Erythroblast (primary cell): ENCODE measurements at regions not wholly inside any gene's neighbourhood (a gene's known extent, or its start where the extent isn't known, plus 50 kb on each side); places are given as distances from the start of the nearest gene placed in this dataset.

Experiments used
- DNase-seq, 2 experiments: peaks; one replicate each; lab custom pipeline; 2025; lab: John Stamatoyannopoulos, UW
- GATA1 ChIP-seq: IDR thresholded peaks from 2 replicates; pipeline ENCODE4 v1.6.1; 2011; ENCODE audit warnings: low read depth, mild to moderate bottlenecking, control low read depth, low read length, moderate library complexity
- POLR2A ChIP-seq: IDR thresholded peaks from 2 replicates; pipeline ENCODE4 v1.6.1; 2011; ENCODE audit warnings: mild to moderate bottlenecking, low read length

- no peak for TF ChIP-seq POLR2A
- no peak for DNase-seq
Observed at GRCh38 chr22:47629273-47629711, 866.8 kb downstream of the TBC1D22A start.

- no peak for DNase-seq
- no peak for TF ChIP-seq GATA1
- no peak for TF ChIP-seq POLR2A
Observed at GRCh38 chr22:47628477-47629272, 866.2 kb downstream of the TBC1D22A start.

GRCh38 chr22:47627556-47628253 is 865.3 kb downstream of the TBC1D22A start:
- no peak for DNase-seq

GRCh38 chr22:47626428-47627390 is 864.3 kb downstream of the TBC1D22A start:
- TF ChIP-seq POLR2A (no peak), GATA1 (no peak)
- DNase-seq, result no peak

More at GRCh38 chr22:47627556-47628253, 865.3 kb downstream of the TBC1D22A start:
- TF ChIP-seq GATA1 (no peak), POLR2A (no peak)

GRCh38 chr22:47625531-47626427 is 863.3 kb downstream of the TBC1D22A start:
- no peak for TF ChIP-seq POLR2A
- no peak for DNase-seq

GRCh38 chr22:47625013-47625385 is 862.5 kb downstream of the TBC1D22A start:
- no peak for DNase-seq
- no peak for TF ChIP-seq POLR2A
- TF ChIP-seq GATA1, result no peak

GRCh38 chr22:47624252-47625012 is 862.0 kb downstream of the TBC1D22A start:
- TF ChIP-seq GATA1 (no peak), POLR2A (no peak)

GRCh38 chr22:47623763-47624148 is 861.3 kb downstream of the TBC1D22A start:
- no peak for DNase-seq
- TF ChIP-seq GATA1 (no peak), POLR2A (no peak)

More at GRCh38 chr22:47624252-47625012, 862.0 kb downstream of the TBC1D22A start:
- no peak for DNase-seq

- no peak for DNase-seq
- no peak for TF ChIP-seq GATA1
- TF ChIP-seq POLR2A, result no peak
Observed at GRCh38 chr22:47623066-47623762, 860.8 kb downstream of the TBC1D22A start.

GRCh38 chr22:47622541-47622940 is 860.1 kb downstream of the TBC1D22A start:
- TF ChIP-seq POLR2A (no peak), GATA1 (no peak)
- DNase-seq, result no peak

- no peak for TF ChIP-seq GATA1
- TF ChIP-seq POLR2A, result no peak
- DNase-seq, result no peak
Observed at GRCh38 chr22:47621253-47621652, 858.8 kb downstream of the TBC1D22A start.

GRCh38 chr22:47620391-47620790 is 857.9 kb downstream of the TBC1D22A start:
- no peak for DNase-seq

GRCh38 chr22:47619631-47620030 is 857.2 kb downstream of the TBC1D22A start:
- DNase-seq, result no peak
- TF ChIP-seq POLR2A (no peak), GATA1 (no peak)

More at GRCh38 chr22:47620391-47620790, 857.9 kb downstream of the TBC1D22A start:
- TF ChIP-seq GATA1 (no peak), POLR2A (no peak)
